ENCODE measurements at regions not wholly inside any gene's neighbourhood (a gene's known extent, or its start where the extent isn't known, plus 50 kb on each side); places are given as distances from the start of the nearest gene placed in this dataset.

DNA sequence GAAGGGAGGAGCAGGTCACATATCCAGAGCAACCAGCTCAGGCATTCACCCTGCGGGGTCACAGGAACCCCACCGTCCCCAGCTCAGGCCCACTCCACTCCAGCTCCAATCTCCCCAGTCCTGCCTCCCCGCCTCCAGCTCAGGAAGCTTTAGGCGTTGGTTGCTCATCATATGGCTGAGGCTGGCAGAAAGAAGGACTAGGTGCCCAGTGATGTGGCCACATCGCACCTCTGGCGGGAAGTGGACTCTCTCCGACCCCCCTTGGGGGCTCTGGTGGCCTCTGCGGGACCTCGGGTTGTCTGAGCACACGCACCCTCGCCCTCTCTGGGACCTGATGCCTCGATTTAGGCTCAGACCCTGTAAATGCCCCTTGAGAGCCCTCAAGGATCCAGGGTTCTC, 187.7 kb downstream of the ZFP36L2 start:
- no peak overlapping the region for H3K4me3 ChIP-seq (ENCODE audit: low read depth, low read length)
- no peak for TF ChIP-seq CTCF (IDR thresholded peaks at IDR 0.05; ENCODE audit: borderline replicate concordance, insufficient read depth, low read depth, low read length)

DNA sequence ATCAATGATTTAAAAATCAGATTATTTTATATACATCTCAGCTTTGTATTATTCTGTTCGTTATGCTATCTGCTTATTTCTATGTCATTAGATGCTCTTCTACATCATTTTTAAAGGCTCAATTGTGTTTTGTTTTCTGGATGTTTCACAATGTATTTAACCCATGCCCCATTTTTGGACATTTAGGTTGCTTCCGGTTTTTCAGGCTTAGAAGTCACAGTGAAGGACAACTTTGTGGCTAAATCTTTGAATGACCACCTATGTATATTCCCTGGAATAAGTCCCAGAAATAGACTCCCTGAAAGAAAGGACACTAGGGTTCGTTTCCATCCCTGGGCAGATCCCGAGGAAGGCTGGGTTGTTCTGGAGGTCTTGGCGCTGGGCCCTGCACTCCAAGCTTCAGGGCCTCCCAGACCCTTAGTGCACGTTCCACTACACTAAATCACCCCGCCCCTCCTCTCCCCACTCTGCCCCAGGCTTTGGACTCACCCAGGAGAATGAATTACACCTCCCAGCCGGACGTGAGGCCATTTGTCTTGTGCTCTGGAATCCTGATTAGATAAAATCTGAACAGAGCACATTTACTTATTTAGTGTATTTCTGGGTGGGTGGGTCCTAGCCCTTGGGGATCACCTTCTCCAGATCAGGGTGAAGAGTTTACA, 188.2 kb downstream of the ZFP36L2 start:
- H3K4me3 ChIP-seq (ENCODE audit: low read depth, low read length), result no peak overlapping the region
- no peak for TF ChIP-seq CTCF (IDR thresholded peaks at IDR 0.05; ENCODE audit: borderline replicate concordance, insufficient read depth, low read depth, low read length)

- TF ChIP-seq CTCF (IDR thresholded peaks at IDR 0.05; ENCODE audit: borderline replicate concordance, insufficient read depth, low read depth, low read length), result no peak
- H3K4me3 ChIP-seq (ENCODE audit: low read depth, low read length), result no peak overlapping the region
These were observed 190.5 kb downstream of the ZFP36L2 start for GRCh38 chr2:43035922-43036321.

DNA sequence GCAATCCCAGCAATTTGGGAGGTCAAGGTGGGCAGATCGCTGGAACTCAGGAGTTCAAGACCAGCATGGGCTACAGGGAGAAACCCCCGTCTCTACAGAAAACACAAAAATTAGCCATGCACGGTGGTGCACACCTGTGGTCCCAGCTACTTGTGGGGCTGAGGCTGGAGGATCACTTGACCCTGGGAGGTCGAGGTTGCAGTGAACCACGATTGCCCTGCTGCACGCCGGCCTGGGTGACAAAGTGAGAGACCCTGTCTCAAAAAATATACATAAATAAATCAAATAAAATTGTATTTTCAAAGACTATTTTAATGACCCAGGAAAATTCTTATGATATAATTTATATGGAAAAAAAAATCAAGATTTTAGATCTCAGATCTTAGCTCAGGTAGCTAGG, 191.5 kb downstream of the ZFP36L2 start:
- H3K4me3 ChIP-seq (ENCODE audit: low read depth, low read length), result no peak overlapping the region
- TF ChIP-seq CTCF (IDR thresholded peaks at IDR 0.05; ENCODE audit: borderline replicate concordance, insufficient read depth, low read depth, low read length), result no peak

- no peak overlapping the region for H3K4me3 ChIP-seq (ENCODE audit: low read depth, low read length)
- TF ChIP-seq CTCF (IDR thresholded peaks at IDR 0.05; ENCODE audit: borderline replicate concordance, insufficient read depth, low read depth, low read length), result no peak
These were observed 192.2 kb downstream of the ZFP36L2 start for GRCh38 chr2:43034242-43034619.

DNA sequence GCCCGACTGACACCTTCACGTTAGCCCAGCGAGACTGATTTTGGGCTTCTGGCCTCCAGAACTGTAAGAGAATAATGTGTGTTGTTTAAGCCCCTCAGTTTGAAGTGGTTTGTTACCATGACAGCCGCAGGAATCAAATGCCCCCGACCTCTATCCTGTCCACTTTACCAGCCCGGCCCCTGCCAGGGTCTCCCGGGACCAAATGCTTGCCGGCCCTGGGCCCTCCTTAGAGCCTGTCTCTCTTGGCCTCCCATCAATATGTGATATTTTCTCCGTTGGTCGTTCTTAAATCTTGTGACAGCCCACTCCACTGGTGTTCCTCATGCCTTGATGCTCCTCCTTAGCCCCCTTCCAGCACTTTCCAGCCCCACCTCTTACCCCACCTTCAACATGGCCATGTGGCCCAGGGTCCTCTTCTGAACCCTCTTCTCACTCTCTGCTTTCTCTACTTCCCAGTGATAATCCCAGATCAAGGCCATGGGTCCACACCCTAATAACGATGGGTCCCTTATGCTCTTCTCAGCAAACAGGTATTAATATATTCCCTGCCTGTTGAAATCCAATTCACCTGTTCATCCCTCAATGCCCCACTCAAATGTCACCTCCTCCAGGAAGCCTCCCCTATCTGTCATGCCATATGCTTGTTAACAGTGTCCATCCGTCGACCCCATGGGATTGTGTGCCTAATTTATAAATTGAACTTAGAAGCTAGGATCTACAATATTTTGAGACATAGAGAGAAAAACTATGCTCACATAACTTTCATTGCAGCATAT, 192.8 kb downstream of the ZFP36L2 start:
- no peak overlapping the region for H3K4me3 ChIP-seq (ENCODE audit: low read depth, low read length)
- no peak for TF ChIP-seq CTCF (IDR thresholded peaks at IDR 0.05; ENCODE audit: borderline replicate concordance, insufficient read depth, low read depth, low read length)

- H3K4me3 ChIP-seq (ENCODE audit: low read depth, low read length), result no peak overlapping the region
- no peak for TF ChIP-seq CTCF (IDR thresholded peaks at IDR 0.05; ENCODE audit: borderline replicate concordance, insufficient read depth, low read depth, low read length)
These were observed 193.5 kb downstream of the ZFP36L2 start for GRCh38 chr2:43033016-43033270.

Data from GM12875 (cell line).